Suprapubic skin (tissue), 4 donors: ENCODE measurements at regions not wholly inside any gene's neighbourhood (a gene's known extent, or its start where the extent isn't known, plus 50 kb on each side); places are given as distances from the start of the nearest gene placed in this dataset.

Experiments used
- EP300 ChIP-seq: sonication (generic); formaldehyde crosslinking; IDR thresholded peaks from one replicate; pipeline ENCODE4 v1.6.1; 2017; ENCODE audit warnings: antibody characterized with exemption
- POLR2AphosphoS5 ChIP-seq, 3 donors: sonication (generic); formaldehyde crosslinking; IDR thresholded peaks; one replicate each; pipeline ENCODE4 v1.6.1; 2017; ENCODE audit warnings: antibody characterized with exemption in 3 of 3
- TF ChIP-seq, protein P1 (sequence below), 2 donors: fragments of 200-600 bp in 1 of 2; fragments of 450-650 bp in 1 of 2; sonication (generic) in 1 of 2; IDR thresholded peaks; one replicate each; pipeline ENCODE4 v1.5.1; 2016 to 2019; ENCODE audit warnings: antibody characterized with exemption in 2 of 2, mild to moderate bottlenecking in 1 of 2, moderate library complexity in 1 of 2

DNA sequence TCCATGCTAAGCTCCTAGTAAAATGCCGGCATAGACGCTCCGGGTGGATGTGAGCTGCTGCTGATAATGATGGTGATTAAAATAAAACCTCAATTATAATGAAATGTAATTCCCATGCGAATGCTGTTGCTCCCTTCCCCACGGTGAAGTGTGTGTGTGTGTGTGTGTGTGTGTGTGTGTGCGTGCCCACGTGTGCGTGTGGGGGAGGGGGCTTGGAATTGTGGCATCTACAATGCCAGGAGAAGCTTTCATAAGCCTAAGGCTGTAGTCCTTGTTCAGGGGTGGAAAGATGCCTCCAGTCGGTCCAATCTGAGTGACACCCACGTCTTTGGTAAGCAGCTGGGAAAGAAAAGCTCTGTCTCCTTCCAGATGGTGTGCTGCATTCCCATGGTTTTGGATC is 137.9 kb downstream of the CDH26 start:
- no peak for TF ChIP-seq POLR2AphosphoS5 (IDR thresholded peaks at IDR 0.05)
- TF ChIP-seq, protein P1, sequence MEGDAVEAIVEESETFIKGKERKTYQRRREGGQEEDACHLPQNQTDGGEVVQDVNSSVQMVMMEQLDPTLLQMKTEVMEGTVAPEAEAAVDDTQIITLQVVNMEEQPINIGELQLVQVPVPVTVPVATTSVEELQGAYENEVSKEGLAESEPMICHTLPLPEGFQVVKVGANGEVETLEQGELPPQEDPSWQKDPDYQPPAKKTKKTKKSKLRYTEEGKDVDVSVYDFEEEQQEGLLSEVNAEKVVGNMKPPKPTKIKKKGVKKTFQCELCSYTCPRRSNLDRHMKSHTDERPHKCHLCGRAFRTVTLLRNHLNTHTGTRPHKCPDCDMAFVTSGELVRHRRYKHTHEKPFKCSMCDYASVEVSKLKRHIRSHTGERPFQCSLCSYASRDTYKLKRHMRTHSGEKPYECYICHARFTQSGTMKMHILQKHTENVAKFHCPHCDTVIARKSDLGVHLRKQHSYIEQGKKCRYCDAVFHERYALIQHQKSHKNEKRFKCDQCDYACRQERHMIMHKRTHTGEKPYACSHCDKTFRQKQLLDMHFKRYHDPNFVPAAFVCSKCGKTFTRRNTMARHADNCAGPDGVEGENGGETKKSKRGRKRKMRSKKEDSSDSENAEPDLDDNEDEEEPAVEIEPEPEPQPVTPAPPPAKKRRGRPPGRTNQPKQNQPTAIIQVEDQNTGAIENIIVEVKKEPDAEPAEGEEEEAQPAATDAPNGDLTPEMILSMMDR (IDR thresholded peaks at IDR 0.05), result no peak
- TF ChIP-seq EP300, result no peak
